Renal pelvis (tissue), 1 donor: ENCODE measurements at regions not wholly inside any gene's neighbourhood (a gene's known extent, or its start where the extent isn't known, plus 50 kb on each side); places are given as distances from the start of the nearest gene placed in this dataset.

Experiments
- DNase-seq: peaks from one replicate; pipeline ENCODE4 v3.0.0-alpha.2; 2013

- DNase-seq: no peak
Measured at GRCh38 chr14:40494483-40494882, 1062.2 kb upstream of the FBXO33 start.

DNA sequence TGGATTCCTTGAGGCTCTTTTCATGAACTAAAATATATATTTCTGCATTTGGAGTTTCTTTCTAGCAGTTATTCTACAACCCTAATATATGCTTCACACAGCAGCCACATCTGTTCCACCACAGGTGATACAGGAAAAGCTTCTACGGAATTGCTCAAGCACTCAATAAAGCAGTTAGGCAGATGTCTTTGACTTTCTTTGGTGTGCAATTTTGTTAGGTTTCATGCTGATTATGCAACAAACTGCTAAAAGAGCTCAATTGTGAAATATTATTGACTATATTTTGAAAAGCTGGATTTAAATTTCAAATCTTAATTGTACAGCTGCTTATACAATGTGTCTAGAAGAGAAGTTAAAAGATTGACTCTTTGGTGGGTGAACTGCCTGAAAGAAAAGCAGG lies 1055.6 kb upstream of the FBXO33 start:
- DNase-seq: no peak

DNA sequence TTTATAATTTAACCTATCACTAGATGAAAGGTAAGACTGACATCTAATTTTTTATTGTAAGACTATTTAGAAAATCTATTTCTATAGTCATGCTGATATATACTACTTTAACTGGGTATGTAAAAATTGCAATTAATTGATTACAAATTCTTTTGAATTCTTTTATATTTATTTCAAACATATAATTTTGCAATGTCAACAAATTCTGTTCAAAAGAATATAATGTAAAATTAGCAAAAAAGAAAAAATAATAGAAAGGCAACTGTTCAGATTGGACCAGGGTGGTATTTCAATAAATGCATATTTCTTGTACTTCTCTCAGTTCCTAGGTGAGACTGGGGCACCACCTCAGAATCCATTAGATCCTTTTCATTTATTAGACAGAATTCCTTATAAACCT lies 1053.5 kb upstream of the FBXO33 start:
- no peak for DNase-seq

- no peak for DNase-seq
Measured at GRCh38 chr14:40476005-40476404, 1043.8 kb upstream of the FBXO33 start.

- no peak for DNase-seq
Measured at GRCh38 chr14:40467969-40468368, 1035.7 kb upstream of the FBXO33 start.

GRCh38 chr14:40464531-40464930 lies 1032.3 kb upstream of the FBXO33 start:
- no peak for DNase-seq

DNA sequence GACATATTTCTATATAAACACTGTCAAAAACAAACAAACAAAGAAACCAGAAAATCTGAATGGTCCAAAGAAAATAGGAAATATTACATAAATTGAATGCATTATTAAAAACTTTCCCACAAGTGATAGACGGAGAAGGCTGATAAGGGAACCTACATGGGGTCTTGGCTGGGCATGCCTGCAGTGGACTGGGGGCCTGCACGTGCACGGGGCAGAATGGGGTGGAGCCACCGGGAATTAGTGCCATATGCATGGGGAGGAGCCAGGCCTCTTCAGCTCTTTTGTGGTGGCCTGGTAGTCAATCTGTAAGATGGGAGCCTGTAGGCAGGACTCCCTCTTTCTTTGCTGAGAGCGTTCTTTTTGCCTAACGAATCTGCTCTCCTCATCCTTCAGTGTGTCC lies 1031.7 kb upstream of the FBXO33 start:
- DNase-seq: no peak

- no peak for DNase-seq
Measured at GRCh38 chr14:40452674-40453073, 1020.4 kb upstream of the FBXO33 start.

- DNase-seq: peak; percentile 31
Measured at GRCh38 chr14:40447017-40447416, 1014.8 kb upstream of the FBXO33 start.

GRCh38 chr14:40445020-40445419 lies 1012.8 kb upstream of the FBXO33 start:
- no peak for DNase-seq

GRCh38 chr14:40436551-40436950 lies 1004.3 kb upstream of the FBXO33 start:
- DNase-seq: no peak

- DNase-seq: no peak
Measured at GRCh38 chr14:40417777-40418401, 985.7 kb upstream of the FBXO33 start.

DNA sequence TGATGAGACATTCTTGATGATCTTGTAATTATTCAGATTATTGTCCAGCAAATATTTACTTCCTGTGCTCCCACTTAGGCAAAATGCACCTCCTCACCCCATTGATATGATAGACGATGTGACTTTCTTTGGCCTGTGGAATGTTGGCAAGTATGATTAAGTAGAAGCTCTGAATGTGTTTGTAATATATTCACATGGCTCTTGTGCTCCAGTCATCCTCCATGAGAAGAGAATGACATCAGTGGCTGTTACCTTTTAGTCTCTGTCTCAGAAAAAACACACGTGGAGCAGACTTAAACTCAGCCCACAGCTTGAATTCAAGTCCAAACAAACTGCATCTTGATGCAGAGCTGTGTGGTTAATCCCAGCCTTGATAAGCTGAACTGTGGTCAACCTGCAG lies 984.3 kb upstream of the FBXO33 start:
- DNase-seq: no peak

GRCh38 chr14:40414386-40414785 lies 982.2 kb upstream of the FBXO33 start:
- no peak for DNase-seq

- DNase-seq: no peak
Measured at GRCh38 chr14:40413136-40413535, 980.9 kb upstream of the FBXO33 start.

- no peak for DNase-seq
Measured at GRCh38 chr14:40410708-40411107, 978.5 kb upstream of the FBXO33 start.

- DNase-seq: no peak
Measured at GRCh38 chr14:40402957-40403356, 970.7 kb upstream of the FBXO33 start.

DNA sequence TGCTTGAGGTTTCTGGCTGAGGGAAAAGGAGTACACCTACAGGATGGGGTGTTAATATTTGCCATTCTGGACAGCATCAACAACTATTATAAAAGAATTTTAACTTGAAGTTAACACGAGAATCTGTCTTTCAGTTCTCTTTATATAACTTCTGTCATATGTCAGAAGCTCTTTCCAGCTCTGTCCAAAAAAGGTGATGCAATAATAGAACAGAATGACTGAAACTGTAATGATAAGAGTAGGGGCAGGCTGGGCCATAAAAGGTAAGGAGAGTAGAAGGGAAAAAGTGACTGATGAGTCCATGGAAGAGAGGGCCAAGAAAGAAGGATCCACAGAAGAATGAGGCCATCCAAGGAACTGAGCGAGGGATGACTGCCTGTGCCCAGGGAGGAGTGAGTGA lies 966.7 kb upstream of the FBXO33 start:
- DNase-seq: no peak

DNA sequence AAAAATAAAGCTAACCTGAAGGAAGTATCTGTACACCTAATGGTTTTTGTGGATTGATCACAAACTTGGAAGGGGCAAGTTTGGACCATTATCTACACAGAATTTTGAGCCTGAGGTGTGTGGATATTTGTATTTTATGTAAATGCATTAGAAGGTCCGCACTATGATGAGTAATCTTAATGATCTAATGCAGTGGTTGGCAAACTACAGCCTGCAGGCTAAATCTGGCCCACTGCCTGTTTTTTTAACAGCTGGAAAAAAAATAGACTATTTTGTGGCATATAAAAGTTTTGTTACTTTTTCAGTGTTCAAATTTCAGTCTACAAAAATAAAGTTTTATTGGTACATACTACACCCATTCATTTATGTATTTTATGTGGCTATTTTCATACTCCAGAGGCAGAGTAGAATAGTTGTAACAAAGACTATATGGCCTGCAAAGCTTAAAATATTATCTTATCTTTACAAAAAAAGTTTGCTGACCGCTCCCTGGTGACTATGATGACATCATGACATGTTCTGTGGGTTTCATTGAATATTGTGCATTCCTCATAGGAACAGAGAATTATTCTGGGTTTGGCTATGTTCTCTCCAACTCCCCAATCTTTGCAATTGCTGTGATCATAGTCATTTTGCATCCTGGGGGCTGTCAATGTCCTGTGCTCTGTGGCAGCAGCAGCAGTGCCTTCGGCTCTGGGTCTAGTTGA lies 962.6 kb upstream of the FBXO33 start:
- no peak for DNase-seq

DNA sequence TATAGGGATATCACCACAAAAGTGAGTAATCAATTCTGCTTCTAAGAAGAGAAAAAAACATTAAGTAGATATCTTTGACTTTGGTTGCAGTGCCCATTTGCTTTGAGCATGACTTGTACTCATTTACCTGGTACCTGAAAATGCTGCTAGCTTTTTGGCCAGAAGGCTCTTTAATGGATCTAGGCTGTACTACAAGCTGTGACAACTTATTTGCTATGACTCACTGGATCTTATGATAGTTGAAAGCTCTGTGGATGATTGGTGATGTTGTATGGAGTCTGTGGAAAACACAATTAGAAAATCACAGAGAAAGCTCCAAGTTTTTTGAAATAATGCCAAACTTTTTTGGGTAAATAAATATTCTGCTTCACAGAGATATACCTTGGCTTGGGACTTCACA lies 960.9 kb upstream of the FBXO33 start:
- DNase-seq: no peak

DNA sequence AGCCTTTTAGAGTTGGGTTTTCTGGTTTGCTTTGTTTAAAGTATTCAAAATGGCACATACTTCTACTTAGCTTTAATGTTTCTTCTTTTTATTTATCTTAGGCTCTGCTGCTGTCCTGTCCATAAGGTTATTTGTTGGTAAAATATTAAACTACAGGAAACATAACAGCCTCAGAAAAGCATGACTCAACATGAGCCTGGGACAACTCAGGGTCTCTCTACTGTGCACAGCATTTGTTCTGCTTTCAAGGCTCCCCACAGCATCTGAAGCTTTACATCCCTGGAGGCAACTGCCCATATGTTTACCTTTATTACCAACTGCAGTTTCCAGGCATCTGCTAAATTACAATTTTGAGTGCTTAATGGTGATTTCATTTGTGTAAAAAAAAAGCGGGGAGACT lies 954.2 kb upstream of the FBXO33 start:
- DNase-seq: no peak

- DNase-seq: no peak
Measured at GRCh38 chr14:40374221-40374620, 942.0 kb upstream of the FBXO33 start.

DNA sequence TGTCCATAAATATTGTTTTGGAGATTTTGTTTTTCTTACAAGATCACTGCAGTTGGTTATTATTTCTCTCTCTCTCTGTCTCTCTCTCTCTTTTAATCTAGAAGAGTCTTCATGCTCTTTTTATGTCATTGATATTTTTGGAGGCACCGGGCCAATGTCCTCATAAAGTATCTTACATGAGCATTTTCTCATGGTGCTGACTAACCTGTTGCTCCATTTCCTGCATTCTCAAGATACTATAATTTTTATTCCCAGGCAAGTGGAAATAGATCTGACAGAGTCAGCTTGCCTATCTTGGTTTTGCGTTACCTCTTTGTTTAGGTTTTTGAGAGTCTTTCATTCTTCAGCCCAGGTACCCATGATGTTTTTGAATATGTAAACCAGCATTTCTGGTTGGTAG lies 938.8 kb upstream of the FBXO33 start:
- DNase-seq: no peak

- DNase-seq: no peak
Measured at GRCh38 chr14:40368314-40368713, 936.1 kb upstream of the FBXO33 start.
